ENCODE measurements at regions not wholly inside any gene's neighbourhood (a gene's known extent, or its start where the extent isn't known, plus 50 kb on each side); places are given as distances from the start of the nearest gene placed in this dataset.

GRCh38 chr2:121123268-121123667, 161.7 kb downstream of the TFCP2L1 start:
- no peak for DNase-seq

GRCh38 chr2:121124330-121124729, 160.7 kb downstream of the TFCP2L1 start:
- DNase-seq: no peak

GRCh38 chr2:121125350-121125749, 159.7 kb downstream of the TFCP2L1 start:
- no peak for DNase-seq

- peak; percentile 25 for DNase-seq
Measured at GRCh38 chr2:121128741-121129659, 156.0 kb downstream of the TFCP2L1 start.

- no peak for DNase-seq
Measured at GRCh38 chr2:121129692-121130091, 155.3 kb downstream of the TFCP2L1 start.

GRCh38 chr2:121130301-121130850, 154.6 kb downstream of the TFCP2L1 start:
- no peak for DNase-seq

- DNase-seq: no peak
Measured at GRCh38 chr2:121131375-121131774, 153.6 kb downstream of the TFCP2L1 start.

GRCh38 chr2:121132054-121132761, 152.8 kb downstream of the TFCP2L1 start:
- DNase-seq: no peak

GRCh38 chr2:121132762-121133107, 152.3 kb downstream of the TFCP2L1 start:
- DNase-seq: no peak

- DNase-seq: no peak
Measured at GRCh38 chr2:121133551-121134319, 151.3 kb downstream of the TFCP2L1 start.

- DNase-seq: no peak
Measured at GRCh38 chr2:121134728-121135127, 150.3 kb downstream of the TFCP2L1 start.

- no peak for DNase-seq
Measured at GRCh38 chr2:121135168-121135853, 149.7 kb downstream of the TFCP2L1 start.

- DNase-seq: no peak
Measured at GRCh38 chr2:121136323-121136722, 148.7 kb downstream of the TFCP2L1 start.

GRCh38 chr2:121137571-121137970, 147.4 kb downstream of the TFCP2L1 start:
- DNase-seq: no peak

- DNase-seq: no peak
Measured at GRCh38 chr2:121140734-121141133, 144.3 kb downstream of the TFCP2L1 start.

GRCh38 chr2:121142452-121142851, 142.6 kb downstream of the TFCP2L1 start:
- DNase-seq: no peak

- DNase-seq: no peak
Measured at GRCh38 chr2:121144111-121144510, 140.9 kb downstream of the TFCP2L1 start.

- no peak for DNase-seq
Measured at GRCh38 chr2:121146630-121147029, 138.4 kb downstream of the TFCP2L1 start.

- no peak for DNase-seq
Measured at GRCh38 chr2:121147766-121148165, 137.2 kb downstream of the TFCP2L1 start.

GRCh38 chr2:121148481-121148880, 136.5 kb downstream of the TFCP2L1 start:
- DNase-seq: no peak

GRCh38 chr2:121149384-121149783, 135.6 kb downstream of the TFCP2L1 start:
- no peak for DNase-seq

- no peak for DNase-seq
Measured at GRCh38 chr2:121150126-121150525, 134.9 kb downstream of the TFCP2L1 start.
